Adrenal gland (tissue), 9 donors: ENCODE measurements at regions not wholly inside any gene's neighbourhood (a gene's known extent, or its start where the extent isn't known, plus 50 kb on each side); places are given as distances from the start of the nearest gene placed in this dataset.

Source experiments
- DNase-seq, 7 donors: peaks; one replicate each; pipeline ENCODE4 v3.0.0-alpha.2; 2019 to 2020
- H3K27ac ChIP-seq, 5 donors: fragments of 200-600 bp; sonication (generic) in 4 of 5; 1 replicate in 3 of 5; 2 replicates in 2 of 5; pipeline versions ENCODE4 v1.5.1 to v1.8.0; 2016 to 2020; ENCODE audit warnings: mild to moderate bottlenecking in 1 of 5
- H3K27me3 ChIP-seq: fragments of 200-600 bp; 2 replicates; pipeline ENCODE4 v1.8.0; 2021
- H3K36me3 ChIP-seq, 2 donors: fragments of 200-600 bp; replicated peaks in 1 of 2; 1 replicate in 1 of 2; 2 replicates in 1 of 2; pipeline versions ENCODE4 v1.5.1 to v1.8.0; 2018 to 2022
- H3K4me1 ChIP-seq, 2 donors: fragments of 200-600 bp; replicated peaks in 1 of 2; 1 replicate in 1 of 2; 2 replicates in 1 of 2; pipeline versions ENCODE4 v1.5.1 to v1.8.0; 2018 to 2021
- H3K4me3 ChIP-seq, 4 donors: fragments of 200-600 bp; sonication (generic) in 3 of 4; one replicate each; pipeline ENCODE4 v1.5.1; 2016 to 2018
- H3K9me3 ChIP-seq, 3 donors: fragments of 200-600 bp; sonication (generic) in 1 of 3; replicated peaks in 1 of 3; 1 replicate in 2 of 3; 2 replicates in 1 of 3; pipeline versions ENCODE4 v1.5.1 to v1.8.0; 2016 to 2021
- CTCF ChIP-seq, 6 experiments: fragments of 450-650 bp in 4 of 6; fragments of 200-600 bp in 2 of 6; sonication (generic) in 1 of 6; IDR thresholded peaks; 1 replicate in 5 of 6; 2 replicates in 1 of 6; pipeline versions ENCODE4 v1.5.1 to v1.8.0; 2016 to 2021; ENCODE audit warnings: antibody characterized with exemption in 6 of 6, mild to moderate bottlenecking in 2 of 6, moderate library complexity in 1 of 6
- POLR2A ChIP-seq, 2 donors: fragments of 450-650 bp; IDR thresholded peaks; one replicate each; pipeline ENCODE4 v1.6.1; 2017; ENCODE audit warnings: antibody characterized with exemption in 2 of 2, mild to moderate bottlenecking in 2 of 2, moderate library complexity in 1 of 2
- WGBS, 4 donors: extraction: QIAGEN DNeasy Blood & Tissue Kit in 2 of 4; methylation state at CpG; one replicate each; pipeline versions ENCODE4 v1.1.5 to v1.1.7; 2013 to 2017; 5-methylcytosine and 5-hydroxymethylcytosine counted together
- intact Hi-C, 2 donors: fragments of 100-400 bp; cut with DNase I; formaldehyde crosslinking; loops; one replicate each; pipeline versions ENCODE4 v1.14.1 to v1.15.0; 2022 to 2023
- donor health status: healthy with polysubstance abuse.
- donor health status: Bipolar disorder and iron deficiency.
- donor health status: DM: yes; HTN: yes; CAD: no.
- donor health status: DM: no; HTN: no; CAD: no.
- donor health status: DM: no; HTN: no; CAD: no.

GRCh38 chr20:24837781-24838450, 111.2 kb upstream of the CST7 start:
- no peaks in the 10 kb centered on the region for H3K4me1 ChIP-seq
- H3K27me3 ChIP-seq = no peaks in the 10 kb centered on the region
- no peaks in the 10 kb centered on the region for H3K9me3 ChIP-seq
- H3K36me3 ChIP-seq = no peaks in the 10 kb centered on the region
- H3K4me3 ChIP-seq = no peak overlapping the region
- 86 to 93% (median 88%) methylated on average over 7 of the region's 7 CpGs for WGBS, 4 donors
- DNase-seq = no peak
- no peak overlapping the region for H3K27ac ChIP-seq
- TF ChIP-seq CTCF (IDR thresholded peaks at IDR 0.05) (no peak), POLR2A (IDR thresholded peaks at IDR 0.05) (no peak)
- intact Hi-C loops = no loop called here

GRCh38 chr20:24838546-24839535, 110.2 kb upstream of the CST7 start:
- DNase-seq = no peak
- H3K9me3 ChIP-seq = no peaks in the 10 kb centered on the region
- no peaks in the 10 kb centered on the region for H3K4me1 ChIP-seq
- H3K4me3 ChIP-seq = no peak overlapping the region
- 81 to 91% (median 88%) methylated on average over 8 of the region's 8 CpGs for WGBS, 4 donors
- no peak for TF ChIP-seq CTCF (IDR thresholded peaks at IDR 0.05)
- TF ChIP-seq POLR2A (IDR thresholded peaks at IDR 0.05) = no peak
- no peaks in the 10 kb centered on the region for H3K27me3 ChIP-seq
- no peaks in the 10 kb centered on the region for H3K36me3 ChIP-seq
- no peak overlapping the region for H3K27ac ChIP-seq
- intact Hi-C loops = no loop called here

GRCh38 chr20:24840121-24840713, 108.9 kb upstream of the CST7 start:
- no peak overlapping the region for H3K27ac ChIP-seq
- 58 to 84% (median 72%) methylated on average over 8 of the region's 8 CpGs for WGBS, 4 donors

More at GRCh38 chr20:24840121-24840713, 108.9 kb upstream of the CST7 start:
- H3K9me3 ChIP-seq = no peaks in the 10 kb centered on the region
- intact Hi-C loops = no loop called here
- TF ChIP-seq POLR2A (IDR thresholded peaks at IDR 0.05) = no peak
- no peak for TF ChIP-seq CTCF (IDR thresholded peaks at IDR 0.05)
- no peak overlapping the region for H3K4me3 ChIP-seq
- H3K27me3 ChIP-seq = no peaks in the 10 kb centered on the region
- no peaks in the 10 kb centered on the region for H3K36me3 ChIP-seq
- no peak for DNase-seq
- H3K4me1 ChIP-seq = no peaks in the 10 kb centered on the region
